ENCODE measurements at regions not wholly inside any gene's neighbourhood (a gene's known extent, or its start where the extent isn't known, plus 50 kb on each side); places are given as distances from the start of the nearest gene placed in this dataset.

DNA sequence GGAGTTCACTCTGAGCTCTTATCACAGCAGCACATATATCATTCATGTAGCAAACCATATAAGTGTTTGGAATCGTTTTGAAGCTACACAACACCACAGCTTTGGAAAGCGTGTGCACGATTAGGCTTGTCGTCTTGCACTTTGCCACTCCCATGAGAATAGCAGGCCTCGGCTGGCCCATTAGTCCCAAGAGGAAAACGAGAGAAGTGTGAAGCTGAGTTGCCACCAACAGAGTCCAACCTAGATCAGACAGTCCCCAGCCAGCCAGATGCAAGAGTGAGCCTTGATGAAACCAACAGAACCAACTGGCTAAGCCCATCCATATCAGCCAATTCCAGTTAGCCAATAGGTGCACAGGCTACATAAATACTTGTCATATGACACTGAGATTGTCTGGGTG is 238.4 kb downstream of the C1orf94 start:
- DNase-seq = no peak

DNA sequence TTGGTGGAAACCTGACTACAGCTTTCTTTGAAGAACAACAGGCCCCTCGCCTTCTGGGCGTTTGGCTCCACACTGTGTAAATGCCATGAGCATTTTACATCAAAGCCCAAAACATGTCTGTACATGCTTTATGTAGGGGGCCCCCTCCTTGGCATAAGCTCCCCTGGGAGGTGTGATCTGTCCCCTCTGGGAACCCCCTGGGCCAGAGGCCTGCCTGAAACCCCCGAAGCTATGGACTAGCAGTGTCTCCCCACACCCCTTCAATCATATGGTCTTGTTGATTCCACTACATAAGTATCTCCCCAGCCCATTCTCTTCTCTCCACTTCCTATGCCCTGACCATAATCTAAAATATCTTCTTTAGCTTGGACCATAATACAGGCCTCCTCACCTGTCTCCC is 241.5 kb downstream of the C1orf94 start:
- no peak for DNase-seq

DNA sequence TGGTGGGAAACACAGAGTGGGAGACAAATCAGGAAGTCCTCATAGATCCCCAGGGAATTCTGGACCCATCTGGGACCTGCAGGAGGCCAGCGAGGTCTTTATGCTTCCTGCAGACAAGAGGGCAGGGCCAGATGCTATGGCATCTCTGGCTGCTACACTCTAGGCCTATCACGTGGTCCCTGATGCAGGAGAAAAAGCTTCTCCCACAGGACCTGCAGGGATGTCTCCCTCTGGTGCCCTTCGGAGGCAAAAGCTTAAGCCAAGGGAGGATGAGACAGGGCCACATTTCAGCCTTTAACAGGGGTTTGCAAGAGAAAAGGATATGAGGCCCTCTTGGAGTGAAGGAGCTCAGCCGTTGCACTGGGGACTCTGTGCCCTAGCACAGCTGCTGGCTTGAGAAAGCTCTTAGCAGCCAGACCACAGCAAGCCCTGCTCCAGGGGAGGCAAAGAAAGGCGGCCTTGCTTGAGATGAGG is 243.0 kb downstream of the C1orf94 start:
- peak; percentile 25 for DNase-seq

DNA sequence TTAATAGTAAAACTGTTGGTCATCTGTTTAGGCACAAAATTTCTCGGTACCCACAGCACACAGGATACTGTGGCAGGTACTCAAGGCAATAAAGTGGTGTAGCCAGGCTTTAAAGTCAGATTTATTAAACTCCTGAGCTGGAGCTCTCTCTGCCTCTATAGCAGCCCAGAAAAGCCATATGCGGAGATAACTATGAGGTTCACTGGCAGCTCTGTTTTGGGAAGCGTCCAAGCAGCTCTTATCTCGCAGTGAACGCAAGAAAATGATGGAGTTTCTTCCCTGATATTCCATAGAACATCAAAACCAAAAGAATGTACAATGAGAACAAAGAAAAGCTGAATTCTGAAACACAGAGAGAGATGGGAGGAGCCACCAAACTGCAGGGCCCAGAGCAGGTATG is 248.3 kb downstream of the C1orf94 start:
- DNase-seq = no peak

DNA sequence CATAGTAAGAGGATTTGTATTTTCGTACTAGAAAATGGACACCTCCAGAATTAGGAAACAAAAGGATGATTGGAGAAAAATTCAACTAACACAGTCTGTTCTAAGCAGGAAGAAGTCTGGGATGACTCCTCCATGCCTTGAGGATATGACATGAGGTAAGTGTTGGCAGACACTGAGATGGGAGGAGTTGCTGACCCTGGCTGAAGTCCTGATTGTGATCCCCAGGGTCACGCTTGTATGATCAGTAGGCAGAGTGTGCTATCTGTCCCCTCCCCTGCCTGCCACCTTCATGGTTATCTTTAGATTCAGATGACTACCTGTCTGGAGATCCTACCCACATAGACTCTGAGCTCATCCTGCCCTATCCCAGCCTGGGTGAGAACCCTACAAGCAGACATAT is 249.1 kb downstream of the C1orf94 start:
- no peak for DNase-seq

DNA sequence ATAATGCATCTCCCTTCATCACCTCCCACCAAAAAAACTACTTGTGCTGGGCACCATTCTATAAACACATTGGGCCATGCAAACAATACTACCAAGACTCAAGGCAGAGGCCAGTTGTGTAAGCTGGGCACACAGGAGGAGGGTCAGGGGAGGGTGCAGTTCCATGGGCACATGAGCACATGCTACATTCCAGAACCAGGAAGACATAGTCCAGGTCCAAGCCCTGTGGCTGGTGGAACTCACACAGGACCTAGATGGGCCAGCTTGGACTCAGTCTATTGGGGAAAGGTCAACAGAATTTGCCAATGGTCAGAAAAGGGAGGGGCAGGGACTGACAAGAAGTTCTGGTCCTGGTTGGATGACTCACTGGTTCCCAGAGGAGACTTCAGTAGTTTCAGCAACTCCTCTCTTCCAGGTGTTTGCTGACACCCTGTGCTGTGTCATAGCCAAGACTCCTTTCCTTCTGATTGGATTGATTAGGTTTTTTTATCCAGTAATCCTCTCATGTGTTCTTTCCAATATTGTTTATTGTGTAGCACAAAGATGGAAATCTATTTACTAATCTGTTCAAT is 249.7 kb downstream of the C1orf94 start:
- DNase-seq = no peak

DNA sequence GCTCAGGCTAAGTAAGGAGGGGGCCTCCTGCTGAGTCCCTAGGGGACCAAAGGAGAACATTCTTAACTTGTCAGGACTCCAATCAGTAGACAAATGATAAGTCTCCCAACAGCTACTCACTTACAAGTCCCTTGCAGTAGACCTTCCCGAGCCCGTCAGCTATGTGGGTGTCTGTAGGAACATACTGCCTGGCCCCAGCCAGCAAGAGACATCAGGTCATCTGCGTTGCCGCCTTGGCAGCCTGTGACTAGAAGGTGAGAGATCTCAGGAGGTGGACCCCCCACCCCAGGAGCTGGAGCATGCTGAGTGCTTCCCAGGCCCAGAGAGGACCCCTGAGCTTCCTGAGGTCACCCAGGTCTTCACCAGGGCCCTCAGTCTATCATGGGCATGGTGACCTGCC is 250.5 kb downstream of the C1orf94 start:
- DNase-seq = no peak

DNA sequence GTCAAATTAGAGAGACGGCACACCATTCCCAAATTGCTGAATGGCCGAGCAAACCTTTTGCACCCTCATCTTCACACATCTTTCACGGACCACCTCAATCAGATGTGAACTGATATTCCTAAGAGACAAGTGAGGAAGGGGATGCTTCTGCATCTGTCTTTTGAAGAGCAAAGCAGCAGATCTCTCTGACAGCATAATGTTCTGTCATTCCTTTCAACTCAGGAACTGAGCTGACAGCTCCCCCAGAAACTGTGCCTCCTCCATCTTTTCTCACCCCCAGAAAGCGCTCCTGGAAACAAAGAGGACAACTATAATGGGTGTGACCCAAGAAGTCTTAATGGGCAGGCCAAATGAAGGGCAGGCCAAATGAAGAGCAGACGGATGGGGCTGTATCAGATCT is 256.4 kb downstream of the C1orf94 start:
- DNase-seq = no peak

DNA sequence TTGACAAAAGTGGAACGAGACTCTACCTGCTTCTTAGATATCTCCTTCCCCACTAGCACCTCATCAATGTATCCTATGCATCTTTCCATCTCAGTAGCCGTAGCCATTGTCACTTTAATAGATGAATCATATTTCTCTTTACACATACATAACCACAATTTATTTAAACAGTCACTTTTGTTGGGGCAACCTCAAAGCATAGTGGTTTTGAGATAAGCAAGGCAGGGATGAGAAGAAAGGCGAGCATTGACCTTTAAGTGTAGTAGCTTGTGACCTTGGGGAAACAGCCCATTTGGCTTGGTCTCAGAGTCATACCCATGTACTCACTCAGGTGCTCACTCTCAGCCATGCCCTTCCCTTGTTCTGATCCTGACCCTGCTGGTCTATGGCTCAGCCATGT is 260.1 kb downstream of the C1orf94 start:
- DNase-seq = no peak

DNA sequence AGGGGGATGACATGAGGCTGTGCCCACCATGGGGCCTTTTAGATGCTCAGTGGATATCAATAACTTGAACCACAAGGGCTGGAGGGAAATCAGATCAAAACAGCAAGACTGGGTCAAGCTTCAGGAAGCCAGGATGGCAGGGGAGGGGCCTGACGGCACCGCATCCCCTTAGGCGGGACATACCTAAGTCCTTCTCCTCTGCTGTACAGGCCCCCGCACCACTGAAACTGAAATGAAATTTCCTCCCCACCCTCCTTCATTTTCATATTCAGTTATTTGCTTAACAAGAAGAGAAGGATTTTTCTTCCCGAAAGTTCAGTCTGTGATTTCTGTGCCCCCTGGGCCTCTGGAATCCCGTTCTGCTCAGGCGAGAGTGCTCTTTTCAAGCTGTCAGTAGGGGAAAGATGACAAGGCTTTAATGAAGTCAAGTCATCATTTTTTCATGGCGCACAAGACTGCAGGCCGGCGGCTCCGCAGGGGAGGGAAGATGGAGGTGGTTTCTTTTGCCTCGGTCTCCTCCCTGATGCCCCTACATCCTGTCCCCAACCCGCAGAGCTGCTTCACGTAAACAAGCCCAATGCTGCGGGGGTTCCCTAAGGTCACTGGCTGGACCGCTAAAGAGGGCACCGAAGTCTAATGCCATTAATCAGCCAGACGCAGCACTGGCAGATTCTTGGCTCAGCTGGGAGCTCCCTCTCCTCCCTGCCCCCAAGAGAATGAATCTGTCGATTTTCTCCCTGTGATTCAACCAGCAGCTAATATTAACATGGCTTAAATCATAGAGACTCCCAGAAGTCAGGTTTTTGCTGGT is 264.8 kb downstream of the C1orf94 start:
- no peak for DNase-seq

DNA sequence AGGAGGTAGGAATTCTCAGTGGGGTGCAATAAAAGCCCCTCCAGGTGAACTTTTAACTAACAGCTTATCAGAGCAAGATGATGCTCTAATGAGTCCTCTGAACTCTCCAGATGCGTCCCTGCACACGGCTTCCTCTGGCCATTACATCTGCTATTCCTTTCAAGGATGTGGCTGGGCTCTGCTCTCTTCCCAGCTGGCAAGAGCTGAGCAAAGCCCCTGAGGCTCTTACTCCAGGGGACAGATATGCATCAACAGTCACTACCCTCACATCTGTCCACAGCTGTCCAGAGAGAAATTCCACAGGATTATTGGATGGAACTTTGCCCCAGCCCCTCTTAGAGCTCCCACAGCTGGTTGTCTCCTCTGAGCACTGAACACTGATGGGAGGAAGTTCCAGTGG is 267.8 kb downstream of the C1orf94 start:
- DNase-seq = no peak

DNA sequence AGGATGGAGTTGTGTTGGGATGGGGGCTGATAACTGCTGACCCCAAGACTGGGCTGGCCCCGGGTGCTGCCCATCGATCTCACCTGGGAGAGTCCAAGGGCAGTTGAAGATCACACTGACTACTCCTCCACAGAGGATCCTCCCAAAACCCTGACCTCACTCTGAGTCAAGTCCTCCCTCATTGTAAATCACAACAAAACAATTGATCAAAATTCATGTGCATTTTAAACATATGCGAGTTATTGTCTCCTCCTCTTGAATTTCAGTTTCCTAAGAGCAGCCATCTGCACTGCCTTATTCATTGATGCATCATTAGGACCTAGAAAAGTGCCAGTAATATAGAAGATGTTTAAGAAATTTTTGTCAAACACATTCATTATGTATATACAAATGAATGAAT is 273.6 kb downstream of the C1orf94 start:
- DNase-seq = no peak

DNA sequence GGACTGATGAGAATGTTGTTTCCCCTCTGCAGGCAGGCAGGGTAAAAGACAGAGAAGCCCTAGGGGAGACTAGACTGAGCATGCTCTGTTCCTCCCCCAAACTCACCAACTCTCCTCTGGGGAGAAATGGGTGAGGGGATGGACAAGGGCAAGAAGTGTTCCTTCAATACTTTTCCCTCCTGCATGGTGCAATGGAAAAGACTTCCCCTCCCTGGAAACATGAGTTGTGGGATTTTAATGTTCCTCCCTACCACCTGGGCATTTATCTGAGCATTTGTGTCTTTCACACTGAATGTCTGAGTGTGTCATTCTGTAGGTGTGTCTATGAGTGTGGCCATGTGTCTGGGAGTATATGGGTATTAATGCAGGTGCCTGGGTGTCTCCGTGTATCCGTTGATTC is 275.7 kb downstream of the C1orf94 start:
- no peak for DNase-seq

DNA sequence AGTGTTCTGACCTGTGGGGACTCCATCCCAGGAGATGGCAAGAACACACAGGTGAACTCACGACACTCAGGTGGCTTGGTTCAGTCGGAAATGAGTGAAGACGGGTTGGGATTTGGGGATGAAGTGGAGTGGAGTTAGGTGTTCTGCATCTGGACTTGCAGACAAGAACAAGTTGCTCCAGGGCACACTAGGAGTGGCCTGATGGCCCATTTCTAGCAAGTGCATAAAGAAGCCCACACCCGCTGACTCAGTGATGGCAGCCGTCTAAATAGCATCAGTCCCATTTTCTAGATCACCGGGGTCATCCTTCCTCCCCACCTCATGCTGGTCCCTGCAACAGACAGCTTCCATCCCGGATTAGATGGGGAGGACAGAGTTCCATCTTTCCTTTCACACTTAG is 278.4 kb downstream of the C1orf94 start:
- DNase-seq = no peak

DNA sequence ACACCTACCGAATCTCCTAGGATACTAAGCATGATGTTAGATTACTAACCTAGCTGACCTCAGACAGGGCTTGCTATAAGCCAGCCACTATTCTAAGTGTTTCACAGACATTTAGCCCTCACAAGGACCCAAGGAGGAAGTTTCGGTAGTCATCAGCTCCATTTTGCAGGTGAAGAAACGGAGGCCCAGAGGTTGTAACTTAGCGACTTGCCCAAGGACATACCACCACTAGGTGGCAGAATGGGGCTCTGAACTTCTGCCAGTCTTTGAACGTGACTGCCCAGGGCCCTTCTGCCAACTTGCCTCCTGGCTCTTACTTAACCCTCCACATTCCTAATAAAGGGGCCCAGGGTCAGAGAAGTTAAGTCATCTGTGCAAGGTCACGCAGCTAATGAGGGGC is 283.5 kb downstream of the C1orf94 start:
- DNase-seq = peak; percentile 6

DNA sequence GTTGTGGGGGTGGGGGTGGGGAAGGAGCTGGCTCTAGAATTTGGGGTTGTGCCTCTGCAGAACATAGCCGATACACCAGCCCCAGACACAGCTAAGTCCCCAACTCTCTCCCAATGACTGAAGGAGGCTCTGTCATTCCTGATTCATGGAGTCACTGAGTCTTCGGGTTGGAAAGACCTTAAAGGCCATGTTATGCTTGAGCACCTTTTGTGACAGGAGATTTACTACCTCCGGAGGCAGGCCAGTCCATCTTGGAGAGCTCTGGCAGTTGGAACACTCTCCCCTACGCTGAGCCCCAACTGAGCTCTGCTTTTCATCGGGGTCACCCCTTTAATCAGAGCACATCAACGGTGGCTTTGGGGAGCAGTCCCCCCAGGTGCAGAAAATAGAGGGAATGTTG is 284.4 kb upstream of the GJB5 start:
- DNase-seq = no peak

DNA sequence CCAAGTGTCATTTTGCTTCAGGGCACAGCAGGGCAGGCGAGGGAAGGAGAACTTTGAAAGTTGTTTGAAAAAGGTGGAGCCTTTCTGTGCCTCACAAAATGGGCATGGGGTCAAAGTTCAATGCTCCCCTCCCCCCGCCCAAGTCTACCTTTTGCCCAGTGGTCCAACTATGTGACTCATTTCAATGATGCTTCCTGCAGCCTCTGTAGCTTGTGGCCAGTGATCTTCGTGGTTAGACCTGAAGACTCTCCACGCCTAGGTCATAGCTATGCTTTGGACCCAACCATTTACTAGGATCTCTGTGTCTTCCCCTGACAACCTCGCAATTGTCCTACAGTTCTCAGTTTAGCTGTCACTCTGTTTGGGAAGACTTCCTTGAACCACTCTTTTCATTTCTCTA is 280.3 kb upstream of the GJB5 start:
- DNase-seq = no peak

DNA sequence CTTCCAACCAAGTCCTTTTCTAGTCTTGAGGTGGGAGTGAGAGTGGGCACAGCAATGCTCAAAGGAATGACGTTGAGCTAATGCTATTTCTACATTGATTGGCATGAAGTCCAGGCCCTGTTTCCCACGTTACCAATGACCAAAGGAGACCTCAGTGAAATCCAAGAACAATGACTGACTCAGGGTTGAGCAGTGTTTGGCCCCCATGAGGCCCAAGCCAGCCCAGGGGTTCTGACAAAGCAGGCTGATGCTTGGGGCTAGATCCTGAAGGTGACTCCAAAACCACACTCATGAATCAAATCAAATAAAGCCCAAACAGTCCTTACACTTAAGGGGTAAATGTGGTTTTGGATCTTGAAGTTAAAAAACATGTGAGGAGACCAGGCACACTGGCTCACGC is 278.5 kb upstream of the GJB5 start:
- no peak for DNase-seq

DNA sequence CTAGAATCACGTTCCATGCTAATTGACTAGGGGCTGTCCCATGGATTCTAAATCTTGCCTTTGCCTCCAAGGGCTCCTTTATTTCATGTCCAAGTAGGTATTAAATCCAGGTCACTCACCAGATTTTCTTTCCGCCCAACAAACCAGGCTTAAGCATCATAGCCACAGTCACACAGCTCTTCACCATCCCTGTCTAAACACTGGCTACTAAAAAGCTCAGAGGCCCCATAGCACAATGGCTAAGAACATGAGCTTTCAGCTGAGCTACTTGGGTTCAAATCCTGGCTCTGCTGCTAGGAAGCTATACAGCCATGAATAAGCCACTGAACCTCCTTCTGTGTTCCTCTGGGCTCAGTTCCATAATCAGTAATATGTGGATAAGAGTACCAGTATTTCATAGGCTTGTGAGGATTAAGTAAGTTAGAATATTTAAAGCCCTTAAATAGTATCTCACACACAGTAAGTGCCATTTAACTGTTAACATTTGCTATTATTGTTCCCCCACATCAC is 277.2 kb upstream of the GJB5 start:
- DNase-seq = no peak

DNA sequence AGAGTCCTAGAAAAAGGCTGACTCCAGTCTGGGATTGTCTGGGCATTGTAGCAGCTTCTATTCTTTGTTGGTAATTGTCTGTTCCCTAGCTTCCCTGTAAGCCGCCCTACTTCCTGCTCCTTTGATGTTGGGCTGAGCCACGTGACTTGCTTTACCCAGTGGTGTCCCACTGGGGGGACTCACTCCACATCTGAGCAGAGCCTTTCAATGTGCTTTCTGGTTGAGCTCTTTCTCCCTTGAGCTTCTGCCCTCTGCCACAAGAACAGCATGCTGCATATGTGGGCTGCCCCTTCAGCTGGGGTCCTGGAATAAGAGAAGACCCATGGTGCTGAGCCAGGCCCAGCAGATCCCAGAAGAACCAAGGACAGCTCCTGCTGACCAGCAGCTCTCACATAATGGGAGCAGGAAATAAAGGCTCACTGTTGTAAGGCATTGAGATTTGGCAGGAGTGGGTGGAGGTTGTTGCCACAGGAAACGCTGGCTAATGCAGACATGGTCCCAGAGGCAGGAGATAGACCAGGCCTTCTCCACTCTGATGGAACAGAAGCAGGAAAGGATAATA is 276.3 kb upstream of the GJB5 start:
- no peak for DNase-seq

DNA sequence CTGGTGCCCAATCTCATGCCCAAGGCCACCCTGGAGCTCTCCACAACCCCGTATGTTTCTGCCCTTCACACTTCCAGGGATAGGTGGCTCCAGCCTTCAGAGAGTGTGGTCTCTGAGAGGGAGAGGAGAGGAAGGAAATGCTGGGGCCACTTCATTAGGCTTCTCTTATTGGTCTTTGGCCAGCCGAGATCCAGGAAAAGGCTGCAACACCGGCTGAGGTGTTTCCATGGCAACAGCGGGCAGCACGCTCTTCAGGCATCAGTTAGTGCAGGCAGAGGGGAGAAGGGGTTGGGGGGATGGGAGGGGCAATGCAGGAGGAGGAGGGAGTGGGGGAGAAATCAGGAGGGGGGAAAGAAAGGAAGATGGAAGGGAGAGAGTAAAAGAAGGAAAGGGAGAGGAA is 275.1 kb upstream of the GJB5 start:
- peak; percentile 95 for DNase-seq

DNA sequence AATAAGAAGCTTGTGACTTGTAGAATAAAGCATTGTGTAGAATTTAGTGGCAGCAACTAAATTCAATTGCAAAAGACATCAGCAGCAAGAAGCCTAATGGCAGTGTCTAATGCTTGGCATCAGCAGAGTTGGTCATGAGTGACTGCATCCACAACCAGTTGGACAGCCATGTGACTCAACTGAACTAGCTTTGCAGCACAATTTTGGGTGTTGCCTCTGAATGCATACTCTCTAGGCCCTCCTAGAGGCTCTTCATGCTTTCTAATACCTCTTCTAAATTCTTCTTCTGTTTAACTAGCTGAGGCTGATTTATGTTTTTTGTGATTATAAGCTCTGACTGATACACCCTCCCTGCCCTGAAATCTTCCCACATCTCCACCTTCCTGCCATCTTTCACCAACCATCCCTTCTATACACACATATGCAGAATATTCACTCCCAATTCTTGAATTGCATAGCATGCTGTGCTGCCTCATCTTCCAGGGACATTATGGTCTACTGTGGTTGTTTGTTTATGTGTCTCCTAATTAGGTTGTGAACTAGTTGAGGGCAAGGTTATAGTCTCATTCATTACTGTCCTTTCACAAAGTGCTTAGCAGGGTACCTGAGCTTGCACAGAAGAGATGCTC is 266.7 kb upstream of the GJB5 start:
- no peak for DNase-seq

DNA sequence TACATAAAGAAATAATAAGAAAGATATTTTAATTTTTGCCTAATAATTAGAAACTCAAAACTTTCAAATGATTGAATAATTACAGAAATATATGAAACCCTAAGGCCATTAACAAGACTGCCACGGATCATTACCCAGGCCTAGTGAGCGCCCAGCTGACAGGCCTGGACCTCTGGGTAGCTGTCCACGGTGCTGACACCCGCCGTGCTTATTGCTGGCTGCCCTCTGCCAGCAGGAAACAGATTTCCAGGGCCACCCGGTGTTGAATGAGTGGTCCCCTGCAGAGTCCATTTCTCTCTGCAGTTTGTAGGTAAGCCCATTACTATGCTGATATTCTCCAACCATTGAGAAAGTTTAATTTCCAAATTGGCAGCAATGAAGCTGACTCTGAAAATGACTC is 254.4 kb upstream of the GJB5 start:
- DNase-seq = no peak

DNA sequence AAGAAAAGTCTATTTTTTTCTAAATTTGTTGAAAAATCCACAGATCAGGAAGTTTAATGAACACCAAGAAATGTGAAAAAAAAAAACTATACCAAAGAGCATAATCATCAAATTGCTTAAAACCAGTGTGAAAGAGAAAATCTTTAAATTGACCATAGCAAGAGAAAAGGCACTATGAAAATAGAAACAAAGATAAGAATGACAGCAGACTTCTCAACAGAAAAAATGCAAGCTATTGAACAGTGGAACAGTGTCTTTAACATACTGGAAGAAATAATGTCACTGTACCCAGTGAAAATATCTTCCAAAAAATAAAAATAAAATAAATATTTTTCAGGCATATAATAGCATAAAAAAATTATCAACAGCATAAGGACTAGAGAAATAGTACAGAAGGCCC is 243.0 kb upstream of the GJB5 start:
- DNase-seq = no peak
